Endothelial cell of umbilical vein (primary cell): ENCODE measurements at regions not wholly inside any gene's neighbourhood (a gene's known extent, or its start where the extent isn't known, plus 50 kb on each side); places are given as distances from the start of the nearest gene placed in this dataset.

ENCODE experiments used
- BruUV-seq: library from RNA; stranded (reverse); fragments of 400-500 nt; replicated peaks from 2 replicates; lab custom pipeline; 2021; lab: Mats Ljungman, UMichigan
- CTCF ChIA-PET: fragments of 300-600, 350-600 bp; sonication (Branson Sonifier 250); formaldehyde crosslinking; loops from one replicate; lab custom pipeline; 2021; ENCODE audit warnings: antibody characterized with exemption, inconsistent platforms; lab: Charles Lee
- POLR2A ChIA-PET: fragments of 300-600, 350-600 bp; sonication (Branson Sonifier 250); formaldehyde crosslinking; loops from one replicate; lab custom pipeline; 2021; ENCODE audit warnings: antibody characterized with exemption, inconsistent platforms; lab: Charles Lee
- DNase-seq: peaks from one replicate; pipeline ENCODE4 v3.0.0-alpha.2; 2011; ENCODE audit warnings: low read depth, low spot score
- FAIRE-seq: peaks from 2 replicates; lab custom pipeline; 2011; peaks lifted over from hg19 to GRCh38; lab: Jason Lieb, UNC
- H2AFZ ChIP-seq: 2 replicates; pipeline ENCODE4 v1.6.0; 2012; ENCODE audit warnings: low read depth, low read length, control low read depth, inconsistent platforms
- H3K27ac ChIP-seq: 2 replicates; pipeline ENCODE4 v1.5.1; 2011; ENCODE audit warnings: low read depth, mild to moderate bottlenecking, control low read depth, low read length, moderate library complexity; ENCODE audit not compliant: insufficient read depth
- H3K27me3 ChIP-seq, 2 experiments: 2 replicates each; pipeline versions ENCODE4 v1.6.0 to v1.6.1; 2011; ENCODE audit warnings: low read length in 2 of 2, mixed read lengths in 1 of 2; ENCODE audit not compliant: control insufficient read depth in 2 of 2, insufficient read depth in 2 of 2
- H3K36me3 ChIP-seq, 2 experiments: 2 replicates in 1 of 2; 3 replicates in 1 of 2; pipeline ENCODE4 v1.5.1; 2011; ENCODE audit warnings: low read length in 2 of 2, mild to moderate bottlenecking in 1 of 2, moderate library complexity in 1 of 2; ENCODE audit not compliant: control insufficient read depth in 2 of 2, insufficient read depth in 2 of 2; ENCODE audit errors: extremely low read depth in 1 of 2
- H3K4me1 ChIP-seq: 3 replicates; pipeline ENCODE4 v1.5.1; 2011; ENCODE audit warnings: mild to moderate bottlenecking, low read length; ENCODE audit not compliant: control insufficient read depth, insufficient read depth; ENCODE audit errors: extremely low read depth
- H3K4me2 ChIP-seq: 2 replicates; pipeline ENCODE4 v1.6.1; 2011; ENCODE audit warnings: low read length, control low read depth, mixed read lengths; ENCODE audit not compliant: insufficient read depth
- H3K4me3 ChIP-seq, 3 experiments: fragments of 200-600 bp in 1 of 3; sonication (generic), shearing (Covaris generic) in 1 of 3; replicated peaks in 1 of 3; 2 replicates each; pipeline ENCODE4 v1.5.1; 2011 to 2016; ENCODE audit warnings: control low read depth in 3 of 3, low read length in 3 of 3, mild to moderate bottlenecking in 2 of 3, inconsistent platforms in 1 of 3, low read depth in 1 of 3, moderate library complexity in 1 of 3; ENCODE audit not compliant: insufficient read depth in 1 of 3
- H3K79me2 ChIP-seq: 2 replicates; pipeline ENCODE4 v1.6.0; 2012; ENCODE audit warnings: low read length, inconsistent platforms; ENCODE audit not compliant: control insufficient read depth, insufficient read depth
- H3K9ac ChIP-seq: replicated peaks from 2 replicates; pipeline ENCODE3; 2011; ENCODE audit warnings: low read length, control low read depth; ENCODE audit not compliant: insufficient read depth; ENCODE audit errors: extremely low read depth
- H3K9me1 ChIP-seq: replicated peaks from 3 replicates; pipeline ENCODE4 v1.6.0; 2011; ENCODE audit warnings: mild to moderate bottlenecking, low read length; ENCODE audit not compliant: control insufficient read depth, insufficient read depth; ENCODE audit errors: extremely low read depth
- H3K9me3 ChIP-seq: replicated peaks from 2 replicates; pipeline ENCODE4 v1.5.1; 2012; ENCODE audit warnings: low read length, inconsistent platforms; ENCODE audit not compliant: control insufficient read depth, insufficient read depth
- H4K20me1 ChIP-seq: replicated peaks from 2 replicates; pipeline ENCODE3; 2011; ENCODE audit warnings: mild to moderate bottlenecking, low read length; ENCODE audit not compliant: control insufficient read depth, insufficient read depth; ENCODE audit errors: extremely low read depth
- EZH2 ChIP-seq: IDR thresholded peaks from 2 replicates; pipeline ENCODE4 v1.6.1; 2012; ENCODE audit warnings: borderline replicate concordance, low read depth, mild to moderate bottlenecking, moderate library complexity, low read length, inconsistent platforms; ENCODE audit not compliant: severe bottlenecking
- FOS ChIP-seq: IDR thresholded peaks from 2 replicates; pipeline ENCODE4 v1.6.1; 2011; ENCODE audit warnings: mild to moderate bottlenecking, low read length, moderate library complexity, borderline replicate concordance; ENCODE audit not compliant: insufficient read depth
- GATA2 ChIP-seq: IDR thresholded peaks from 2 replicates; pipeline ENCODE4 v1.7.0; 2011; ENCODE audit warnings: low read depth, mild to moderate bottlenecking, moderate library complexity, mixed read lengths, low read length; ENCODE audit not compliant: insufficient read length, insufficient read depth
- JUN ChIP-seq: IDR thresholded peaks from 2 replicates; pipeline ENCODE4 v1.6.1; 2011; ENCODE audit warnings: borderline replicate concordance, low read depth; ENCODE audit not compliant: insufficient read length, insufficient read depth
- MYC ChIP-seq: IDR thresholded peaks from one replicate; pipeline ENCODE4 v1.6.1; 2011; ENCODE audit warnings: mild to moderate bottlenecking, low read depth, low read length
- POLR2A ChIP-seq: IDR thresholded peaks from 2 replicates; pipeline ENCODE4 v1.6.1; 2012; ENCODE audit warnings: low read depth, mild to moderate bottlenecking, control low read depth, low read length
- POLR2AphosphoS5 ChIP-seq: IDR thresholded peaks from 2 replicates; pipeline ENCODE4 v1.6.1; 2012; ENCODE audit warnings: low read depth, mild to moderate bottlenecking, control low read depth, low read length, moderate library complexity; ENCODE audit not compliant: insufficient read depth
- dilution Hi-C: fragments of 300-500 bp; cut with MboI; formaldehyde crosslinking; loops from one replicate; pipeline ENCODE4 v1.15.0; 2019; ENCODE audit warnings: low sequenced_read_pairs; ENCODE audit not compliant: extremely low pct_ligation_motif_present
- intact Hi-C: fragments of 100-400 bp; cut with micrococcal nuclease; formaldehyde crosslinking; loops from one replicate; pipeline ENCODE4 v1.10.0; 2022
- TF ChIP-seq, protein P1 (sequence below), 2 donors: IDR thresholded peaks; 1 replicate in 1 of 2; 2 replicates in 1 of 2; pipeline ENCODE4 v1.5.1; 2011; ENCODE audit warnings: low read length in 2 of 2, mild to moderate bottlenecking in 2 of 2, moderate library complexity in 2 of 2, control low read depth in 1 of 2, inconsistent platforms in 1 of 2, low read depth in 1 of 2; ENCODE audit not compliant: insufficient read depth in 1 of 2; ENCODE audit errors: extremely low read depth in 1 of 2
- TF ChIP-seq, protein P2 (sequence below): IDR thresholded peaks from 2 replicates; pipeline ENCODE4 v1.6.1; 2011; ENCODE audit not compliant: insufficient read depth, insufficient read length

DNA sequence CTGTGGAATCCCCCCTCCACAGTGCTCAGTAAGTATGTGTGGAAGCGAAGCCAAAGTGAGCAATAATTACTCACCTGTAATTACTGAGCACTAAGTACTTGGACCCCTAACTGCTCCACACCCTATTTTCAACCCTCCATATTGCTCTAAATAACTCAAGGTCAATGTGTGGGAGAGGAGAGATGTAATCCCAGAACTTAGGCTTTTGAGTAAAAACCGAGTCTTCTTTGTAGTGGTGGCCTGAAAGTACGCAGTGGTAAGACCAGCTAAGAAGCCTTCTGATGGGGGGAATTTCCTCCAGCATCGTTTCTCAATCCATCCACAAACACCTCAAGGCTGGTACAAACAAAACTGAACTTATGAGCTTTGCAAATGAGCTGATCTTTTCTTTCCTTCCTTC lies 551.6 kb downstream of the ZEB2 start:
- no peaks in the 10 kb centered on the region for H3K9me1 ChIP-seq
- no peak overlapping the region for H3K9ac ChIP-seq
- intact Hi-C loops (no loop called here), dilution Hi-C loops (no loop called here)
- H3K4me3 ChIP-seq = no peak overlapping the region
- no peaks in the 10 kb centered on the region for H3K9me3 ChIP-seq
- TF ChIP-seq FOS (no peak), MYC (no peak)
- ChIA-PET CTCF (no interaction called here), POLR2A (no interaction called here)
- no peak overlapping the region for H2AFZ ChIP-seq
- no peak overlapping the region for H3K27ac ChIP-seq
- no peaks in the 10 kb centered on the region for H3K27me3 ChIP-seq
- no peaks in the 10 kb centered on the region for H3K79me2 ChIP-seq
- H3K4me2 ChIP-seq = no peak overlapping the region
- FAIRE-seq = no peak
- BruUV-seq = no TSS peak
- H4K20me1 ChIP-seq = no peaks in the 10 kb centered on the region
- no peak for DNase-seq
- H3K4me1 ChIP-seq = no peaks in the 10 kb centered on the region
- no peaks in the 10 kb centered on the region for H3K36me3 ChIP-seq

DNA sequence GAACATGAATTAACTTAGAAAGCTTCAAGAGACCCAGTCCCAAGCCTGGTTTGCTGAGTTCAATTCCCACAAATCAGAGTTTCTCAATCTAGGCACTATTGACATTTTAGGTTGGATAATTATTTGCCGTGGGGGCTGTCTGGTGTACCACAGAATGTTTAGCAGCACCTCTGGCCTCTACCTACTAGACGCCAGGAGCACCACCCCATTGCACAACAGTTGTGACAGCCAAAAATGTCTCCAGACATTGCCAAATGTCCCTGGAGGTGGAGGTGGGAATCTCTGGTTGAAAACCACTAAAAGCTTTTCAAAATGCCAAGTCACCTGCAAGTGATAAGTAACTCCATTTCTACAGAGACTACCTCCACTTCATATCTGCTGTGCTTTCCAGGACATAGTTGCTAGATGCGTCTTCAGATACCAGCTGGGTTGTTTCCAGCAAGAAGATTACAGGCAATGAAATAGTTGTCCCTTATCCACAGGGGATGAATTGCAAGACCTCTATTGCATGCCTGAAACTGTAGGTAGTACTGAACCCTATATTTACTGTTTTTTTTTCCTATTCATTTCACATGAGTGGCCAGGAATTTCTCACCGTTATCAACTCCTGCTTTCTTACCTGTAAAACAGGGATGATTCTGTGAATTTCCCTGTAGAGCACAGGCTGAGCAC lies 554.3 kb downstream of the ZEB2 start:
- no peak overlapping the region for H3K9ac ChIP-seq
- dilution Hi-C loops = no loop called here
- CTCF ChIA-PET = no interaction called here

More for the DNA sequence above, 554.3 kb downstream of the ZEB2 start:
- H3K79me2 ChIP-seq = no peaks in the 10 kb centered on the region
- BruUV-seq = no TSS peak
- no peak overlapping the region for H3K4me2 ChIP-seq
- H3K9me1 ChIP-seq = no peaks in the 10 kb centered on the region
- no peak overlapping the region for H3K27ac ChIP-seq
- no peak overlapping the region for H2AFZ ChIP-seq
- H3K4me1 ChIP-seq = no peaks in the 10 kb centered on the region
- no peak for TF ChIP-seq GATA2
- TF ChIP-seq EZH2 = no peak
- no peak for TF ChIP-seq POLR2A
- TF ChIP-seq, protein P1, sequence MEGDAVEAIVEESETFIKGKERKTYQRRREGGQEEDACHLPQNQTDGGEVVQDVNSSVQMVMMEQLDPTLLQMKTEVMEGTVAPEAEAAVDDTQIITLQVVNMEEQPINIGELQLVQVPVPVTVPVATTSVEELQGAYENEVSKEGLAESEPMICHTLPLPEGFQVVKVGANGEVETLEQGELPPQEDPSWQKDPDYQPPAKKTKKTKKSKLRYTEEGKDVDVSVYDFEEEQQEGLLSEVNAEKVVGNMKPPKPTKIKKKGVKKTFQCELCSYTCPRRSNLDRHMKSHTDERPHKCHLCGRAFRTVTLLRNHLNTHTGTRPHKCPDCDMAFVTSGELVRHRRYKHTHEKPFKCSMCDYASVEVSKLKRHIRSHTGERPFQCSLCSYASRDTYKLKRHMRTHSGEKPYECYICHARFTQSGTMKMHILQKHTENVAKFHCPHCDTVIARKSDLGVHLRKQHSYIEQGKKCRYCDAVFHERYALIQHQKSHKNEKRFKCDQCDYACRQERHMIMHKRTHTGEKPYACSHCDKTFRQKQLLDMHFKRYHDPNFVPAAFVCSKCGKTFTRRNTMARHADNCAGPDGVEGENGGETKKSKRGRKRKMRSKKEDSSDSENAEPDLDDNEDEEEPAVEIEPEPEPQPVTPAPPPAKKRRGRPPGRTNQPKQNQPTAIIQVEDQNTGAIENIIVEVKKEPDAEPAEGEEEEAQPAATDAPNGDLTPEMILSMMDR (IDR thresholded peaks at IDR 0.05; ENCODE audit: extremely low read depth in 1 of 2, insufficient read depth in 1 of 2, low read depth in 1 of 2, low read length in 2 of 2) = no peak
- no peak for TF ChIP-seq MYC
- TF ChIP-seq, protein P2, sequence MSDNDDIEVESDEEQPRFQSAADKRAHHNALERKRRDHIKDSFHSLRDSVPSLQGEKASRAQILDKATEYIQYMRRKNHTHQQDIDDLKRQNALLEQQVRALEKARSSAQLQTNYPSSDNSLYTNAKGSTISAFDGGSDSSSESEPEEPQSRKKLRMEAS = no peak
- no peak for TF ChIP-seq FOS
- no peak for TF ChIP-seq POLR2AphosphoS5
- TF ChIP-seq JUN = no peak
- H3K36me3 ChIP-seq = no peaks in the 10 kb centered on the region
- no peak overlapping the region for H3K4me3 ChIP-seq
- no peak for FAIRE-seq
- POLR2A ChIA-PET = no interaction called here
- no peaks in the 10 kb centered on the region for H4K20me1 ChIP-seq
- DNase-seq = no peak
- intact Hi-C loops = no loop called here
- H3K9me3 ChIP-seq = no peaks in the 10 kb centered on the region
- no peaks in the 10 kb centered on the region for H3K27me3 ChIP-seq
